ENCODE measurements at regions not wholly inside any gene's neighbourhood (a gene's known extent, or its start where the extent isn't known, plus 50 kb on each side); places are given as distances from the start of the nearest gene placed in this dataset.

GRCh38 chr15:35691891-35692867 lies 146.2 kb upstream of the DPH6 start:
- Mint-ChIP-seq H3K27ac (peak overlapping the region; percentile 68), H3K4me1 (peaks cover 63% of the 10 kb centered on the region), H3K9me3 (peaks cover 2% of the 10 kb centered on the region), H3K4me3 (no peak overlapping the region), H3K36me3 (no peaks in the 10 kb centered on the region), H3K27me3 (ENCODE audit: low read depth) (no peaks in the 10 kb centered on the region)
- DNase-seq (ENCODE audit: low spot score in 2 of 2, unreplicated experiment in 2 of 2): no peak
- TF ChIP-seq, protein P1, sequence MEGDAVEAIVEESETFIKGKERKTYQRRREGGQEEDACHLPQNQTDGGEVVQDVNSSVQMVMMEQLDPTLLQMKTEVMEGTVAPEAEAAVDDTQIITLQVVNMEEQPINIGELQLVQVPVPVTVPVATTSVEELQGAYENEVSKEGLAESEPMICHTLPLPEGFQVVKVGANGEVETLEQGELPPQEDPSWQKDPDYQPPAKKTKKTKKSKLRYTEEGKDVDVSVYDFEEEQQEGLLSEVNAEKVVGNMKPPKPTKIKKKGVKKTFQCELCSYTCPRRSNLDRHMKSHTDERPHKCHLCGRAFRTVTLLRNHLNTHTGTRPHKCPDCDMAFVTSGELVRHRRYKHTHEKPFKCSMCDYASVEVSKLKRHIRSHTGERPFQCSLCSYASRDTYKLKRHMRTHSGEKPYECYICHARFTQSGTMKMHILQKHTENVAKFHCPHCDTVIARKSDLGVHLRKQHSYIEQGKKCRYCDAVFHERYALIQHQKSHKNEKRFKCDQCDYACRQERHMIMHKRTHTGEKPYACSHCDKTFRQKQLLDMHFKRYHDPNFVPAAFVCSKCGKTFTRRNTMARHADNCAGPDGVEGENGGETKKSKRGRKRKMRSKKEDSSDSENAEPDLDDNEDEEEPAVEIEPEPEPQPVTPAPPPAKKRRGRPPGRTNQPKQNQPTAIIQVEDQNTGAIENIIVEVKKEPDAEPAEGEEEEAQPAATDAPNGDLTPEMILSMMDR (IDR thresholded peaks at IDR 0.05; ENCODE audit: unreplicated experiment): no peak

DNA sequence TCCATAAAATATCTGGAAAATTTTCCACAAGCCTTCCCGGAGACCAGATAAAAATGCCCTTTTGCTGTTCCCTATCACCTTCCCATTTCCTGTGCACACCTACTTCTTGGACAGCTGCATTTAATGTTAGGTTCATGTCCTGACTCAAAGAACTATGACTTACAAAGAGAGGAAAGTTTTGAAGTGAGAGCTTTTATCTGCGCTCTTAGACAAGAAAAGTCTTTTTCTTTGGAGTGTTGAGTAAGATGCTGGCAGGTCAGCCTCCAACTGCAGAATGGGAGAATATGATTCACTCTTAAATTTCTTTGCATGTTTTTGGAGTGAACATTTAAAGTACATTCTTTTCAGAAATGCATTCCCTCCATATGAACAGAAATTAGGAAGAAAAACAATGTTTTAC lies 147.3 kb upstream of the DPH6 start:
- no peaks in the 10 kb centered on the region for H3K27me3 Mint-ChIP-seq (ENCODE audit: low read depth)
- peak overlapping the region; percentile 95 for H3K27ac Mint-ChIP-seq
- H3K4me1 Mint-ChIP-seq: peaks cover 68% of the 10 kb centered on the region
- H3K9me3 Mint-ChIP-seq: peaks cover 2% of the 10 kb centered on the region
- no peak overlapping the region for H3K4me3 Mint-ChIP-seq
- H3K36me3 Mint-ChIP-seq: no peaks in the 10 kb centered on the region
- TF ChIP-seq, protein P1 (IDR thresholded peaks at IDR 0.05; ENCODE audit: unreplicated experiment): no peak
- DNase-seq (ENCODE audit: low spot score in 2 of 2, unreplicated experiment in 2 of 2): no peak

- no peaks in the 10 kb centered on the region for H3K9me3 Mint-ChIP-seq
- TF ChIP-seq, protein P1 (IDR thresholded peaks at IDR 0.05; ENCODE audit: unreplicated experiment): no peak
- H3K4me3 Mint-ChIP-seq: no peak overlapping the region
- peak overlapping the region; percentile 95 for H3K27ac Mint-ChIP-seq
- no peak for DNase-seq (ENCODE audit: low spot score in 2 of 2, unreplicated experiment in 2 of 2)
- no peaks in the 10 kb centered on the region for H3K36me3 Mint-ChIP-seq
- peaks cover 73% of the 10 kb centered on the region for H3K4me1 Mint-ChIP-seq
- no peaks in the 10 kb centered on the region for H3K27me3 Mint-ChIP-seq (ENCODE audit: low read depth)
These were observed 147.9 kb upstream of the DPH6 start for GRCh38 chr15:35693886-35694285.

GRCh38 chr15:35695003-35695402 lies 149.0 kb upstream of the DPH6 start:
- H3K9me3 Mint-ChIP-seq: peaks cover 6% of the 10 kb centered on the region
- H3K27ac Mint-ChIP-seq: peak overlapping the region; percentile 69
- no peaks in the 10 kb centered on the region for H3K27me3 Mint-ChIP-seq (ENCODE audit: low read depth)
- TF ChIP-seq, protein P1 (IDR thresholded peaks at IDR 0.05; ENCODE audit: unreplicated experiment): no peak
- no peak overlapping the region for H3K4me3 Mint-ChIP-seq
- H3K36me3 Mint-ChIP-seq: no peaks in the 10 kb centered on the region
- H3K4me1 Mint-ChIP-seq: peaks cover 81% of the 10 kb centered on the region
- DNase-seq (ENCODE audit: low spot score in 2 of 2, unreplicated experiment in 2 of 2): no peak

DNA sequence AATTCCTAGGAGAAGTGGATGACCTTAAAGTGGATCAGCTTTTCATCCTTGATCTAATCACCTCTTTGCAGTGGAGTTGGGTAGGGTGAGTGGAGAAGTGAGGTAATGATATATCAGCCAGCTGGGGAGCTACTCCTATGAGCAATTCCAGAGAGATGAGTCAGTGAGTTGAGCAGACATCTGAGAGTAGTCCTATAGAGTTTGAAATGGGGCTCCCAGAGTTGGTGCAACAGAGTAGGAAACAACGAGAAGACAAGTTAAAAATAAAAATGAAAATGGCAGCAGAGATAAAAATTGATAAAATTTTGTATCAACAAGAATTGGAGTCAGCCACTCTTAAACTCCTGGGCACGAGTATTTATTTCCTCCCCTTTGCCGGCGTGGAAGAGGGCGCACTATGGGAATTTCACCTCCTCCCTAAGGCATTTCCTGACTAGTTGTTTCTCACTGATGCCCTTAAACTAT lies 150.8 kb upstream of the DPH6 start:
- Mint-ChIP-seq H3K27ac (peak overlapping the region; percentile 93), H3K4me1 (peaks cover 76% of the 10 kb centered on the region), H3K9me3 (peaks cover 6% of the 10 kb centered on the region), H3K27me3 (ENCODE audit: low read depth) (no peaks in the 10 kb centered on the region), H3K4me3 (no peak overlapping the region), H3K36me3 (no peaks in the 10 kb centered on the region)
- TF ChIP-seq, protein P1 (IDR thresholded peaks at IDR 0.05; ENCODE audit: unreplicated experiment): no peak
- DNase-seq (ENCODE audit: low spot score in 2 of 2, unreplicated experiment in 2 of 2): no peak

All from mesothelial cell of epicardium (in vitro differentiated cells).